ENCODE measurements at regions not wholly inside any gene's neighbourhood (a gene's known extent, or its start where the extent isn't known, plus 50 kb on each side); places are given as distances from the start of the nearest gene placed in this dataset.

- TF ChIP-seq, protein P1, sequence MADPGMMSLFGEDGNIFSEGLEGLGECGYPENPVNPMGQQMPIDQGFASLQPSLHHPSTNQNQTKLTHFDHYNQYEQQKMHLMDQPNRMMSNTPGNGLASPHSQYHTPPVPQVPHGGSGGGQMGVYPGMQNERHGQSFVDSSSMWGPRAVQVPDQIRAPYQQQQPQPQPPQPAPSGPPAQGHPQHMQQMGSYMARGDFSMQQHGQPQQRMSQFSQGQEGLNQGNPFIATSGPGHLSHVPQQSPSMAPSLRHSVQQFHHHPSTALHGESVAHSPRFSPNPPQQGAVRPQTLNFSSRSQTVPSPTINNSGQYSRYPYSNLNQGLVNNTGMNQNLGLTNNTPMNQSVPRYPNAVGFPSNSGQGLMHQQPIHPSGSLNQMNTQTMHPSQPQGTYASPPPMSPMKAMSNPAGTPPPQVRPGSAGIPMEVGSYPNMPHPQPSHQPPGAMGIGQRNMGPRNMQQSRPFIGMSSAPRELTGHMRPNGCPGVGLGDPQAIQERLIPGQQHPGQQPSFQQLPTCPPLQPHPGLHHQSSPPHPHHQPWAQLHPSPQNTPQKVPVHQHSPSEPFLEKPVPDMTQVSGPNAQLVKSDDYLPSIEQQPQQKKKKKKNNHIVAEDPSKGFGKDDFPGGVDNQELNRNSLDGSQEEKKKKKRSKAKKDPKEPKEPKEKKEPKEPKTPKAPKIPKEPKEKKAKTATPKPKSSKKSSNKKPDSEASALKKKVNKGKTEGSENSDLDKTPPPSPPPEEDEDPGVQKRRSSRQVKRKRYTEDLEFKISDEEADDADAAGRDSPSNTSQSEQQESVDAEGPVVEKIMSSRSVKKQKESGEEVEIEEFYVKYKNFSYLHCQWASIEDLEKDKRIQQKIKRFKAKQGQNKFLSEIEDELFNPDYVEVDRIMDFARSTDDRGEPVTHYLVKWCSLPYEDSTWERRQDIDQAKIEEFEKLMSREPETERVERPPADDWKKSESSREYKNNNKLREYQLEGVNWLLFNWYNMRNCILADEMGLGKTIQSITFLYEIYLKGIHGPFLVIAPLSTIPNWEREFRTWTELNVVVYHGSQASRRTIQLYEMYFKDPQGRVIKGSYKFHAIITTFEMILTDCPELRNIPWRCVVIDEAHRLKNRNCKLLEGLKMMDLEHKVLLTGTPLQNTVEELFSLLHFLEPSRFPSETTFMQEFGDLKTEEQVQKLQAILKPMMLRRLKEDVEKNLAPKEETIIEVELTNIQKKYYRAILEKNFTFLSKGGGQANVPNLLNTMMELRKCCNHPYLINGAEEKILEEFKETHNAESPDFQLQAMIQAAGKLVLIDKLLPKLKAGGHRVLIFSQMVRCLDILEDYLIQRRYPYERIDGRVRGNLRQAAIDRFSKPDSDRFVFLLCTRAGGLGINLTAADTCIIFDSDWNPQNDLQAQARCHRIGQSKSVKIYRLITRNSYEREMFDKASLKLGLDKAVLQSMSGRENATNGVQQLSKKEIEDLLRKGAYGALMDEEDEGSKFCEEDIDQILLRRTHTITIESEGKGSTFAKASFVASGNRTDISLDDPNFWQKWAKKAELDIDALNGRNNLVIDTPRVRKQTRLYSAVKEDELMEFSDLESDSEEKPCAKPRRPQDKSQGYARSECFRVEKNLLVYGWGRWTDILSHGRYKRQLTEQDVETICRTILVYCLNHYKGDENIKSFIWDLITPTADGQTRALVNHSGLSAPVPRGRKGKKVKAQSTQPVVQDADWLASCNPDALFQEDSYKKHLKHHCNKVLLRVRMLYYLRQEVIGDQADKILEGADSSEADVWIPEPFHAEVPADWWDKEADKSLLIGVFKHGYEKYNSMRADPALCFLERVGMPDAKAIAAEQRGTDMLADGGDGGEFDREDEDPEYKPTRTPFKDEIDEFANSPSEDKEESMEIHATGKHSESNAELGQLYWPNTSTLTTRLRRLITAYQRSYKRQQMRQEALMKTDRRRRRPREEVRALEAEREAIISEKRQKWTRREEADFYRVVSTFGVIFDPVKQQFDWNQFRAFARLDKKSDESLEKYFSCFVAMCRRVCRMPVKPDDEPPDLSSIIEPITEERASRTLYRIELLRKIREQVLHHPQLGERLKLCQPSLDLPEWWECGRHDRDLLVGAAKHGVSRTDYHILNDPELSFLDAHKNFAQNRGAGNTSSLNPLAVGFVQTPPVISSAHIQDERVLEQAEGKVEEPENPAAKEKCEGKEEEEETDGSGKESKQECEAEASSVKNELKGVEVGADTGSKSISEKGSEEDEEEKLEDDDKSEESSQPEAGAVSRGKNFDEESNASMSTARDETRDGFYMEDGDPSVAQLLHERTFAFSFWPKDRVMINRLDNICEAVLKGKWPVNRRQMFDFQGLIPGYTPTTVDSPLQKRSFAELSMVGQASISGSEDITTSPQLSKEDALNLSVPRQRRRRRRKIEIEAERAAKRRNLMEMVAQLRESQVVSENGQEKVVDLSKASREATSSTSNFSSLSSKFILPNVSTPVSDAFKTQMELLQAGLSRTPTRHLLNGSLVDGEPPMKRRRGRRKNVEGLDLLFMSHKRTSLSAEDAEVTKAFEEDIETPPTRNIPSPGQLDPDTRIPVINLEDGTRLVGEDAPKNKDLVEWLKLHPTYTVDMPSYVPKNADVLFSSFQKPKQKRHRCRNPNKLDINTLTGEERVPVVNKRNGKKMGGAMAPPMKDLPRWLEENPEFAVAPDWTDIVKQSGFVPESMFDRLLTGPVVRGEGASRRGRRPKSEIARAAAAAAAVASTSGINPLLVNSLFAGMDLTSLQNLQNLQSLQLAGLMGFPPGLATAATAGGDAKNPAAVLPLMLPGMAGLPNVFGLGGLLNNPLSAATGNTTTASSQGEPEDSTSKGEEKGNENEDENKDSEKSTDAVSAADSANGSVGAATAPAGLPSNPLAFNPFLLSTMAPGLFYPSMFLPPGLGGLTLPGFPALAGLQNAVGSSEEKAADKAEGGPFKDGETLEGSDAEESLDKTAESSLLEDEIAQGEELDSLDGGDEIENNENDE (IDR thresholded peaks at IDR 0.05; ENCODE audit: insufficient replicate concordance, low read length): no peak
- TF ChIP-seq BACH1 (IDR thresholded peaks at IDR 0.05; ENCODE audit: low read length): no peak
- no peak for TF ChIP-seq FOSL1 (IDR thresholded peaks at IDR 0.05; ENCODE audit: insufficient read depth, low read depth, low read length)
- no peak for TF ChIP-seq SIN3A (conservative IDR thresholded peaks at IDR 0.05 in 1 of 2, IDR thresholded peaks at IDR 0.05 in 1 of 2; ENCODE audit: low read depth in 1 of 2, low read length in 2 of 2)
- TF ChIP-seq, protein P2, sequence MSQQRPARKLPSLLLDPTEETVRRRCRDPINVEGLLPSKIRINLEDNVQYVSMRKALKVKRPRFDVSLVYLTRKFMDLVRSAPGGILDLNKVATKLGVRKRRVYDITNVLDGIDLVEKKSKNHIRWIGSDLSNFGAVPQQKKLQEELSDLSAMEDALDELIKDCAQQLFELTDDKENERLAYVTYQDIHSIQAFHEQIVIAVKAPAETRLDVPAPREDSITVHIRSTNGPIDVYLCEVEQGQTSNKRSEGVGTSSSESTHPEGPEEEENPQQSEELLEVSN (IDR thresholded peaks at IDR 0.05): no peak
These were observed 193.8 kb downstream of the SNX10 start (continued) for GRCh38 chr7:26485367-26485934.
